ENCODE measurements at regions not wholly inside any gene's neighbourhood (a gene's known extent, or its start where the extent isn't known, plus 50 kb on each side); places are given as distances from the start of the nearest gene placed in this dataset.
A peak's percentile ranks its signal among the peaks of the same experiment; 100 is the strongest.
"Not testable (repeated sequence)": the region's sequence is repeated elsewhere in the genome, so short reads cannot be mapped to it uniquely, and the experiment has no call there.

DNA sequence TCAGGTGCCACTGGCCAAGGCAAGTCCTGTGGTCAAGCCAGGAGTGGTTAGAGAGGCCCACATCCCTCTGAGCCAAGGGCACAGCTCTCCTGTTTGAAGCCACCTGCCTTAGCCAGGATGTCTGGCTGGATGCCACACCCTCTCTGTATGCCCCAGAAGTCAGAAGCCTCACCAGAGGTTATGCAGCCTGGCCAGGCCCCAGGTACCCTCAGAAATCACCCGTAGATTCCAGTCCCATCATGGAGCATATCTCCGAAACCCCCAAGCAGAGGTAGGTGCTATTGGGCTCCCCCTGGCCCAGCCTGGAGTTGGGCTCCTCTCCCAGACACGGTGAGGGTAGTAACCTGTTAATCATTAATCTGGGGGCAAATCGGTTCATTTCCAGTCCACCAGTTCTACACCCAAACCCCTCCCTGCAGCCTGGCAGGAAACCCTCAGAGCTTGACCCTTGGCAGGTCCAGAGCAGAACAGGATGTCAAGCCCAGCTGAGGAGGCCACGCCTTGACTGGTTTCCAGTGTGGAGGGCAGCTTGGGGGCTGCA is 60.6 kb upstream of the TMEM97 start:
- peak overlapping the region; percentile 48 for H3K27ac ChIP-seq

DNA sequence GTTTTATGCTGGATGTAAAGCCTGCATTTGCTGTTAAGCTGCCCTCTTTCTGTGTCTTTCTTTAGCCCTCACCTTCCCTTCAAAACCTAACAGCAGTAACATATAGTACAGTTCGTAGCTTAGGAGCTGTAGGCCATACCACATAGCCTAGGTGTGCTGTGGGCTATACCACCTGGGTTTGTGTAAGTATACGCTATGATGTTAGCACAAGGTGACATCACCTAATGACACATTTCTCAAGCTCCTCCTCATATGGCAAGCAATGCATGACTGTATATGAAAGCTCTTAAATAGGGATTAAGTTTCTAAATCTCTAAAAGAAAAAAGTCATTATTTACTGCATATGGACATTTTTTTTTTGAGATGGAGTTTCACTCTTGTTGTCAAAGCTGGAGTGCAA is 57.8 kb upstream of the TMEM97 start:
- TF ChIP-seq, protein P1, sequence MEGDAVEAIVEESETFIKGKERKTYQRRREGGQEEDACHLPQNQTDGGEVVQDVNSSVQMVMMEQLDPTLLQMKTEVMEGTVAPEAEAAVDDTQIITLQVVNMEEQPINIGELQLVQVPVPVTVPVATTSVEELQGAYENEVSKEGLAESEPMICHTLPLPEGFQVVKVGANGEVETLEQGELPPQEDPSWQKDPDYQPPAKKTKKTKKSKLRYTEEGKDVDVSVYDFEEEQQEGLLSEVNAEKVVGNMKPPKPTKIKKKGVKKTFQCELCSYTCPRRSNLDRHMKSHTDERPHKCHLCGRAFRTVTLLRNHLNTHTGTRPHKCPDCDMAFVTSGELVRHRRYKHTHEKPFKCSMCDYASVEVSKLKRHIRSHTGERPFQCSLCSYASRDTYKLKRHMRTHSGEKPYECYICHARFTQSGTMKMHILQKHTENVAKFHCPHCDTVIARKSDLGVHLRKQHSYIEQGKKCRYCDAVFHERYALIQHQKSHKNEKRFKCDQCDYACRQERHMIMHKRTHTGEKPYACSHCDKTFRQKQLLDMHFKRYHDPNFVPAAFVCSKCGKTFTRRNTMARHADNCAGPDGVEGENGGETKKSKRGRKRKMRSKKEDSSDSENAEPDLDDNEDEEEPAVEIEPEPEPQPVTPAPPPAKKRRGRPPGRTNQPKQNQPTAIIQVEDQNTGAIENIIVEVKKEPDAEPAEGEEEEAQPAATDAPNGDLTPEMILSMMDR (conservative IDR thresholded peaks at IDR 0.05) = no peak
- H3K27ac ChIP-seq = no peak overlapping the region

More for the DNA sequence above, 60.6 kb upstream of the TMEM97 start:
- TF ChIP-seq, protein P1 (conservative IDR thresholded peaks at IDR 0.05) = no peak

DNA sequence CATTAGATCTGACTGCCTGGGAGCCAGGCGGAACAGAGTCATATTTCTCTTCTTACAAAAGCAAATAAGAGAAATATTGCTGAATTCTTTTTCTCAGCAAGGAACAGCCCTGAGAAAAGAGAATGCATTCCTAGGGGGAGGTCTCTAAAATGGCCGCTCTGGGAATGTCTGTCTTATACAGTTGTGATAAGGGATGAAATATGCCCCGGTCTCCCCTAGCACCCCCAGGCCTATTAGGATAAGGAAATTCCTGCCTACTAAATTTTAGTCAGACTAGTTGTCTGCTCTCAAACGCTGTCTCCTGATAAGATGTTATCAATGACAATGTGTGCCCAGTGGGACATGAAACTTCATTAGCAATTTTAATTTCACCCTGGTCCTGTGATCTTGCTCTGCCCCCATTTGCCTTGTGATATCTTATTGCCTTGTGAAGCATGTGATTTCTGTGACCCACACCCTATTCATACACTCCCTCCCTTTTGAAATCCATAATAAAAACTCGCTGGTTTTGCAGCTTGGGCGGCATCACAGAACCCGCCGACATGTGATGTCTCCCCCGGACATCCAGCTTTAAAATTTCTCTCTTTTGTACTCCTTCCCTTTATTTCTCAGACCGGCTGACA is 56.8 kb upstream of the TMEM97 start:
- not testable (repeated sequence) for H3K27ac ChIP-seq

DNA sequence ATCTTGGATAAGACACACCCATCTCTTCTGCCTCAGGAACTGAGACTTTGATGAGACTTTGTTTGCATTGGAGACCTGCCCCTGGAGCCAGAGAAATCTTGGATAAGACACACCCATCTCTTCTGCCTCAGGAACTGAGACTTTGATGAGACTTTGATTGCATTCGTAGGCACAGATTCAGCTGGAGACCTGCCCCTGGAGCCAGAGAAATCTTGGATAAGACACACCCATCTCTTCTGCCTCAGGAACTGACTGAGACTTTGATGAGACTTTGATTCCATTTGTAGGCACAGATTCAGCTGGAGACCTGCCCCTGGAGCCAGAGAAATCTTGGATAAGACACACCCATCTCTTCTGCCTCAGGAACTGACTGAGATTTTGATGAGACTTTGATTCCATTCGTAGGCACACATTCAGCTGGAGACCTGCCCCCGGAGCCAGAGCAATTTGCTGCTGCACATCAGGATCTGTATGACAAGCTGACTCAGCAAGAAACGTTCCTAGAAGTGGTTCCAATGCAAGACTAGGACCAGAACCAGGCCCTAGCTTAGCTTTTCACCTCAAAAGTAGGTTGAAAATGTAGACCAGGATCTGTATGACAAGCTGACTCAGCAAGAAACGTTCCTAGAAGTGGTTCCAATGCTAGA is 54.0 kb upstream of the TMEM97 start:
- H3K27ac ChIP-seq = not testable (repeated sequence)

DNA sequence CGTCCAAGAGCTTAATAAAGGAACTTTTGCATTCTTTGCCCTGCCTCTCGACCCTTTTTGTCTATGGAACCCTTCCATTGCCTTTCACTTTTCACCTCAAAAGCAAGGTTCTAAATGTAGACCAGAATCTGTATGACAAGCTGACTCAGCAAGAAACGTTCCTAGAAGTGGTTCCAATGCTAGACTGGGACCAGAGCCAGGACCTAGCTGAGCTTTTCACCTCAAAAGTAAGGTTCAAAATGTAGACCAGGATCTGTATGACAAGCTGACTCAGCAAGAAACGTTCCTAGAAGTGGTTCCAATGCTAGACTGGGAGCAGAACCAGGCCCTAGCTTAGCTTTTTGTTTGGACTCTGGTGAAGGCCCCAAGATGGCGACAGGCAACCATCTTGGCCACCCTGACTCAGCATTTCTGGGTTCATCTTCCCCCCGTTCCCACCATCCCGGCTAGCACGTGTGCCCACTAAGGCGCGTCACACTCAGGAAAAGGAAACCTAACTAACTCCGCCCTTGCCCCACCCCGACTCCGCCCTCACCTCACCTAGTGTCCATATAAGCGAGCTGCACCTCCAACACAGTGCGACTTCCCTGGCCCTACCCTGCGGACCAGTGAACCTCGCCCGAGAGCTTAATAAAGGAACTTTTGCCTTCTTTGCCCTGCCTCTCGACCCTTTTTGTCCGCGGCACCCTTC is 53.0 kb upstream of the TMEM97 start:
- H3K27ac ChIP-seq = not testable (repeated sequence)

DNA sequence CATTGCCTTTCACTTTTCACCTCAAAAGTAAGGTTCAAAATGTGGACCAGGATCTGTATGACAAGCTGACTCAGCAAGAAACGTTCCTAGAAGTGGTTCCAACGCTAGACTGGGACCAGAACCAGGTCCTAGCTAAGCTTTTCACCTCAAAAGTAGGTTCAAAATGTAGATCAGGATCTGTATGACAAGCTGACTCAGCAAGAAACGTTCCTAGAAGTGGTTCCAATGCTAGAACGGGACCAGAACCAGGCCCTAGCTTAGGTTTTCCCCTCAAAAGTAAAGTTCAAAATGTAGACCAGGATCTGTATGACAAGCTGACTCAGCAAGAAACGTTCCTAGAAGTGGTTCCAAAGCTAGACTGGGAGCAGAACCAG is 52.5 kb upstream of the TMEM97 start:
- not testable (repeated sequence) for H3K27ac ChIP-seq

DNA sequence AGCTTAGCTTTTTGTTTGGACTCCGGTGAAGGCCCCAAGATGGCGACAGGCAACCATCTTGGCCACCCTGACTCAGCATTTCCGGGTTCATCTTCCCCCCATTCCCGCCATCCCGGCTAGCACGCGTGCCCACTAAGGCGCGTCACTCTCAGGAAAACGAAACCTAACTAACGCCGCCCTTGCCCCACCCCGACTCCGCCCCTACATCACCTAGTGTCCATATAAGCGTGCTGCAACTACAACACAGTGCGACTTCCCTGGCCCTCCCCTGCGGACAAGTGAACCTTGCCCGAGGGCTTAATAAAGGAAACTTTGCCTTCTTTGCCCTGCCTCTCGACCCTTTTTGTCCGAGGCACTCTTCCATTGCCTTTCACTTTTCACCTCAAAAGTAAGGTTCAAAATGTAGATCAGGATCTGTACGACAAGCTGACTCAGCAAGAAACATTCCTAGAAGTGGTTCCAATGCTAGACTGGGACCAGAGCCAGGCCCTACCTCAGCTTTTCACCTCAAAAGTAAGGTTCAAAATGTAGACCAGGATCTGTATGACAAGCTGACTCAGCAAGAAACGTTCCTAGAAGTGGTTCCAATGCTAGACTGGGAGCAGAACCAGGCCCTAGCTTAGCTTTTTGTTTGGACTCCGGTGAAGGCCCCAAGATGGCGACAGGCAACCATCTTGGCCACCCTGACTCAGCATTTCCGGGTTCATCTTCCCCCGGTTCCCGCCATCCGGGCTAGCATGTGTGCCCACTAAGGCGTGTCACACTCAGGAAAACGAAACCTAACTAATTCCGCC is 51.9 kb upstream of the TMEM97 start:
- H3K27ac ChIP-seq = not testable (repeated sequence)

DNA sequence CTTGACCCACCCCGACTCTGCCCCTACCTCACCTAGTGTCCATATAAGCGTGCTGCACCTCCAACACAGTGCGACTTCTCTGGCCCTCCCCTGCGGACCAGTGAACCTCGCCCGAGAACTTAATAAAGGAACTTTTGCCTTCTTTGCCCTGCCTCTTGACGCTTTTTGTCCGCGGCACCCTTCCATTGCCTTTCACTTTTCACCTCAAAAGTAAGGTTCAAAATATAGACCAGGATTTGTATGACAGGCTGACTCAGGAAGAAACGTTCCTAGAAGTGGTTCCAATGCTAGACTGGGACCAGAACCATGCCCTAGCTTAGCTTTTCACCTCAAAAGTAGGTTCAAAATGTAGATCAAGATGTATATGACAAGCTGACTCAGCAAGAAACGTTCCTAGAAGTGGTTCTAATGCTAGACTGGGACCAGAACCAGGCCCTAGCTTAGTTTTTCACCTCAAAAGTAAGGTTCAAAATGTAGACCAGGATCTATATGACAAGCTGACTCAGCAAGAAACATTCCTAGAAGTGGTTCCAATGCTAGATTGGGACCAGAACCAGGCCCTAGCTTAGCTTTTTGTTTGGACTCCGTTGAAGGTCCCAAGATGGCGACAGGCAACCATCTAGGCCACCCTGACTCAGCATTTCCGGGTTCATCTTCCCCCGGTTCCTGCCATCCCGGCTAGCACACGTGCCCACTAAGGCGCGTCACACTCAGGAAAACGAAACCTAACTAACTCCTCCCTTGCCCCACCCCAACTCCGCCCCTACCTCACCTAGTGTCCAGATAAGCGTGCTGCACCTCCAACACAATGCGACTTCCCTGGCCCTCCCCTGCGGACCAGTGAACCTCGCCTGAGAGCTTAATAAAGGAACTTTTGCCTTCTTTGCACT is 51.0 kb upstream of the TMEM97 start:
- TF ChIP-seq, protein P1 (conservative IDR thresholded peaks at IDR 0.05) = no peak
- H3K27ac ChIP-seq = no peak overlapping the region

DNA sequence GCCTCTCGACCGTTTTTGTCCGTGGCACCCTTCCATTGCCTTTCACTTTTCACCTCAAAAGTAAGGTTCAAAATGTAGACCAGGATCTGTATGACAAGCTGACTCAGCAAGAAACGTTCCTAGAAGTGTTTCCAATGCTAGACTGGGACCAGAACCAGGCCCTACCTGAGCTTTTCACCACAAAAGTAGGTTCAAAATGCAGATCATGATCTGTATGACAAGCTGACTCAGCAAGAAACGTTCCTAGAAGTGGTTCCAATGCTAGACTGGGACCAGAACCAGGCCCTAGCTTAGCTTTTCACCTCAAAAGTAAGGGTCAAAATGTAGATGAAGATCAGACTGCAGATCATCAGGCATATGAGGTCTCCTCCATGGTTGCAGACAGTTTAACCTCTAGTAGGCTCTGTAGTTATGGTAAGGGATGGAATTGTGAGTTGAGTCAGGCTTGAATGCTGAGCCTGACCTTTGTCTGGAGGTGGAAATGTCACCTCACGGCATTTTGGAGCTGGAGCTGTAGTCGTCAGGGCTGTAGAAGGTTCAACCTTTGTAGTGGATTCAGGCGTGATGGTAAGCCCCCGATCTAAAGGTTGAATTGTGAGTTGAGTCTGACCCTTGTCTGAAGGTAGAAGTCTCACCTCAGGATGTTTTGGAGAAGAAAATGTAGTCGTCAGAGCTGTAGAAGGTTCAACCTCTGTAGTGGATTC is 50.2 kb upstream of the TMEM97 start:
- H3K27ac ChIP-seq = no peak overlapping the region
- TF ChIP-seq, protein P1 (conservative IDR thresholded peaks at IDR 0.05) = no peak
